ENCODE measurements at regions not wholly inside any gene's neighbourhood (a gene's known extent, or its start where the extent isn't known, plus 50 kb on each side); places are given as distances from the start of the nearest gene placed in this dataset.

DNA sequence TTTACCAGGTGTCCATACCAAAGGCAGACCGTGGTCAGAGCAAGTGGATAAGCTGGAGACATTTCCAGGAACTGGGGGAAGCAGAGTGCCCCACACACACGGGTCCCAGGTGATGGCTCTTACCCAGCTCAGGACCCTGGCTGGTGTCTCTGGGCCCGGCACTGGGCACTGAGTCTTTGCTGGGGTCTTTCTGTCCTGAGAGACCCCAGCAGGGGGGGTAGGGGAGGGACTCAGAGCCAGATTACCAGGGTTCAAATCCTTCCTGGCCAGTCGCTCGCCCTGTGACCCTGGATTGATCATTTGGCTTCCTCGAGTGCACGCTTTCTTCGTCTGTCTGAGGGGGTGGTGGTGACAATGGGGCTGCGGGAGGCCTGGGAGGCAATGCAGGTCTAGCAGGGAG, 95.7 kb downstream of the PLXNA1 start:
- no peak for DNase-seq (ENCODE audit: low spot score)
- in situ Hi-C loops (cut with MboI; ENCODE audit: low pct_unique_long_range_greater_than_20kb, low sequenced_read_pairs, unreplicated experiment): no loop called here
- TF ChIP-seq, protein P1, sequence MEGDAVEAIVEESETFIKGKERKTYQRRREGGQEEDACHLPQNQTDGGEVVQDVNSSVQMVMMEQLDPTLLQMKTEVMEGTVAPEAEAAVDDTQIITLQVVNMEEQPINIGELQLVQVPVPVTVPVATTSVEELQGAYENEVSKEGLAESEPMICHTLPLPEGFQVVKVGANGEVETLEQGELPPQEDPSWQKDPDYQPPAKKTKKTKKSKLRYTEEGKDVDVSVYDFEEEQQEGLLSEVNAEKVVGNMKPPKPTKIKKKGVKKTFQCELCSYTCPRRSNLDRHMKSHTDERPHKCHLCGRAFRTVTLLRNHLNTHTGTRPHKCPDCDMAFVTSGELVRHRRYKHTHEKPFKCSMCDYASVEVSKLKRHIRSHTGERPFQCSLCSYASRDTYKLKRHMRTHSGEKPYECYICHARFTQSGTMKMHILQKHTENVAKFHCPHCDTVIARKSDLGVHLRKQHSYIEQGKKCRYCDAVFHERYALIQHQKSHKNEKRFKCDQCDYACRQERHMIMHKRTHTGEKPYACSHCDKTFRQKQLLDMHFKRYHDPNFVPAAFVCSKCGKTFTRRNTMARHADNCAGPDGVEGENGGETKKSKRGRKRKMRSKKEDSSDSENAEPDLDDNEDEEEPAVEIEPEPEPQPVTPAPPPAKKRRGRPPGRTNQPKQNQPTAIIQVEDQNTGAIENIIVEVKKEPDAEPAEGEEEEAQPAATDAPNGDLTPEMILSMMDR (IDR thresholded peaks at IDR 0.05; ENCODE audit: extremely low read depth, insufficient read depth, missing control alignments): no peak

DNA sequence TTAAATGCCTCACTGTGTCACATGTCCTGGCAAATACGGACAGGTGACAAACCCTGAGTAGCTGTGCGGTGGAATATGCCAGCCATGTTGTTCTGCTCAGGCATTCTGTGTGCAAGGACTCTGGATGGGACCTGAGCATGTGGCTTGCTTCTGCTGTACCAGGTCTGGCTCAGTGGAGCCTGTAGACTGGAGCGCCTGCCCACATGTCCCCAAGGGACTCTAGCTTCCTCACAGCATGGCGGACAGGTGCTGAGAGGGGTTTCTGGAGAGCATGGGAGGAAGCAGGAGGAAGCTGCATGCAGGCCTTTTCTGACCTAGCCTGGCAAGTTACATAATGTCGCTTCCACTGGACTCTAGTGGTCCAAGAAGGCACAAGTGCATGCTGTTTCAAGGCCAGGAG, 96.3 kb downstream of the PLXNA1 start:
- in situ Hi-C loops (cut with MboI; ENCODE audit: low pct_unique_long_range_greater_than_20kb, low sequenced_read_pairs, unreplicated experiment): no loop called here
- TF ChIP-seq, protein P1 (IDR thresholded peaks at IDR 0.05; ENCODE audit: extremely low read depth, insufficient read depth, missing control alignments): no peak
- no peak for DNase-seq (ENCODE audit: low spot score)

DNA sequence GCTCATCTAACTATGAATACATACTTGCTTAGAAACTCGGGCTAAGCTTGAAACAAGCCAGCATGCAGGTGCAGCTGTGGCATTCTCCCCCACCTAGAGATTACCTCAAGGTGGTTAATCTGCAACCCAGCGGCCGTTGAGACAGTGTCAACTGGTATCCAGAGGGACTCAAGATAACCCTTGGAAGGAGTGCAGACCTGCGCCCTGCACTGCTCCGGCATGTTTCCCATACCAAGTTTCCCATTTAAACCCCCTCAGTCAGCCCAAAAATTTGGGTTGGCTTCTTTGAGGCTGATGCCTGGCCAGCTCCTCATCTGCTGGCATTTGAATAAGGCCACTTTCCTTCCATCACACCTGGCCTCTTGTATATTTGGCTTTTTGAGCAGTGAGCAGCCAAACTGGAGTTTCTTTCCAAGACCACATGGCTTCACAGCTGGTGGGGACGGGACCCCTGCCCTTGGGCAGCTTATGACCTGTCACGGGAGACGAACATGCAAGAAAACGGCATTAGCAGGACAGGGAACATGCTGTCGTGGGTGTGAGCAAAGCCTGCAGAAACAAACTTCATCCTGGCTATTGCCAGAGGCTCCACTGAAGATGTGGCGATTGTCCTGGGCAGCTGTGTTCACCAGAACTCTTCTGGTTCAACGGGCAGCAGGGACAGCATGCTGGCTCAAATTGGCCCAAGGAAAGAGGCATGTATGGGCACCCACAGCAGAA, 98.2 kb downstream of the PLXNA1 start:
- in situ Hi-C loops (cut with MboI; ENCODE audit: low pct_unique_long_range_greater_than_20kb, low sequenced_read_pairs, unreplicated experiment): no loop called here
- DNase-seq (ENCODE audit: low spot score): no peak
- TF ChIP-seq, protein P1 (IDR thresholded peaks at IDR 0.05; ENCODE audit: extremely low read depth, insufficient read depth, missing control alignments): no peak

DNA sequence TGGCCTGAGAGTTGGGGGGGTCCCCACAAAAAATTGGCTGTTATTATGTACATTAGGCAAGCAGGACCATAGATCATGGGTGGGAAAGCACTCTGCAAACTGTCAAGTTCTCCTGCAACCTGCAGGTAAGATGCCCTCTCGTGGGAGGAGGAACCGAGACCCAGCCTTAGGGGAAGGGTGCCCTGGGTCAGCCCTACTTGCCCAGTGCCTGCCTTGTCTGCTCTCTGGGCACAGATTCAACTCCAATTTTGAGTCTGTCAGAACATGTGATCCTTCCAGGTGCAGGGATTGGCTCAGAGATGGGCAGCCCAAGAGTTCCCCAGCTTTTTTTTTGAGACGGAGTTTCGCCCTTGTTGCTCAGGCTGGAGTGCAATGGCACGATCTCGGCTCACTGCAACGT, 99.2 kb downstream of the PLXNA1 start:
- TF ChIP-seq, protein P1 (IDR thresholded peaks at IDR 0.05; ENCODE audit: extremely low read depth, insufficient read depth, missing control alignments): no peak
- in situ Hi-C loops (cut with MboI; ENCODE audit: low pct_unique_long_range_greater_than_20kb, low sequenced_read_pairs, unreplicated experiment): no loop called here
- DNase-seq (ENCODE audit: low spot score): no peak

DNA sequence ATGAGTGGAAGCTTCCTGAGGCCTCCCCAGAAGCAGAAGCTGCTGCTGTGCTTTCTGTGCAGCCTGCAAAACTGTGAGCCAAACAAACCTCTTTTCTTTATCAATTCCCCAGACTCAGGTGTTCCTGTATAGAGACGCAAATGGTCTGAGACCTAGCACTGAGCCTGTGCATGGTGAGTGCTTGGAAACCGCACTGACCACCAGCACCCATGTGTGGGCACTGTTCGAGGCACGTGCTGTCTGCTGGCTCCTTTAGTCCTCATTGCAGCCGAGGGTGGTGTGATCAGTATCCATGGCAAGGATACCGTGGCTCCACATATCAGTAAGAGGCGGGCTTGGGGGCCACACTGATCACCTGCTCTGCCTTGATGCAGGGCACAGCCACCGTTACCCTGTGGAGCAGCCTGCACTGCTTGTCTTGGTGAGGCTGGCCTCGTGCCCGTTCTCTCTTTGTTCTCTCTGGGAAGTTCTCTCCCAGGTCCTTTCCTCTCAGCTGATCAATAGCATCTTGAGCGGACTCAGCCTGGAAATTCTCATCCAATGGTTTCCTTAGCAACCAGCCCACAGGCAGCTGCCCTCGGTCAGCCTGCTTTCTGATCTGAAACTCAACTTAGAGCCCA, 101.0 kb downstream of the PLXNA1 start:
- in situ Hi-C loops (cut with MboI; ENCODE audit: low pct_unique_long_range_greater_than_20kb, low sequenced_read_pairs, unreplicated experiment): no loop called here
- TF ChIP-seq, protein P1 (IDR thresholded peaks at IDR 0.05; ENCODE audit: extremely low read depth, insufficient read depth, missing control alignments): no peak
- DNase-seq (ENCODE audit: low spot score): no peak

DNA sequence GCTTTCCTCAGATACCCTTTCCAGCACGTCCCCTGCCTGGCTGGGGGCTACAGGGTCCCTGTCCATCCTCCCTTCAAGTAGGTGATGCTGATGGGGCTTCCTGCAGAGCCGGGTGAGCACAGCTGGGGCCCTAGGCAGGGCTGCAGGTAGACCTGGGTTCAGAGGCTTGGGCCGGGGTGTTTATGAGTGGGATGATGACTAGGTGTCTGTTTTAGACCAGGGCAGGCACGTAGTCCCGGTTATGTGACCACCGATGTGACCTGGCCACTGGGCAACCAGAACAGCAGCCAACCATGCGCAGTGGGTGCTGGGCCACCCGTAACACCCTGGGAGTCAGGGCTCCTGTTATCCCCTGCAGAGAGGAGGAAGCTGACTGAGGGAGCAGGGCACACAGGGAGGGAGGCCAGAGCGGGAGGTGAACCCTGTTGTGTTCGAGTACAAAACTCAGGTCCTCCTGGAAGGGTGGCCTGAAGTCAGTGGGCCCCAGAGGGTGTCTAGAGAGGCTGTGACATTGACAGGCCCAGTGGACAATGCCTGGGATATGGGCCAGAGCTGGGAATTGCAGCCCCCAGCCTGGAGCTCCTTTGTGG, 101.6 kb downstream of the PLXNA1 start:
- DNase-seq (ENCODE audit: low spot score): no peak
- TF ChIP-seq, protein P1 (IDR thresholded peaks at IDR 0.05; ENCODE audit: extremely low read depth, insufficient read depth, missing control alignments): no peak
- in situ Hi-C loops (cut with MboI; ENCODE audit: low pct_unique_long_range_greater_than_20kb, low sequenced_read_pairs, unreplicated experiment): no loop called here

All from GM13977 (cell line).